HepG2 (cell line): ENCODE measurements at regions not wholly inside any gene's neighbourhood (a gene's known extent, or its start where the extent isn't known, plus 50 kb on each side); places are given as distances from the start of the nearest gene placed in this dataset.

ENCODE experiments used
- EZH2 ChIP-seq: conservative IDR thresholded peaks from 2 replicates; pipeline ENCODE4 v1.6.1; 2012; ENCODE audit warnings: mild to moderate bottlenecking, low read depth, low read length, moderate library complexity
- HDAC1 ChIP-seq: sonication (generic); formaldehyde crosslinking; IDR thresholded peaks from 2 replicates; pipeline ENCODE4 v1.5.1; 2020; ENCODE audit warnings: mild to moderate bottlenecking, missing genetic modification reagents
- HIVEP1 ChIP-seq: sonication (generic); formaldehyde crosslinking; IDR thresholded peaks from 2 replicates; pipeline ENCODE4 v1.4.0; 2020; ENCODE audit warnings: mild to moderate bottlenecking, missing genetic modification reagents
- KDM1A ChIP-seq: IDR thresholded peaks from 2 replicates; pipeline ENCODE4 v1.6.1; 2016; ENCODE audit warnings: missing compliant biosample characterization
- TF ChIP-seq, protein P1 (sequence below): sonication (generic); formaldehyde crosslinking; IDR thresholded peaks from 2 replicates; pipeline ENCODE4 v1.4.0; 2020; ENCODE audit warnings: missing genetic modification reagents, borderline replicate concordance
- TF ChIP-seq, protein P2 (sequence below): sonication (generic); formaldehyde crosslinking; IDR thresholded peaks from 2 replicates; pipeline ENCODE4 v1.5.0; 2020; ENCODE audit warnings: mild to moderate bottlenecking, missing genetic modification reagents, moderate library complexity

- TF ChIP-seq, protein P1, sequence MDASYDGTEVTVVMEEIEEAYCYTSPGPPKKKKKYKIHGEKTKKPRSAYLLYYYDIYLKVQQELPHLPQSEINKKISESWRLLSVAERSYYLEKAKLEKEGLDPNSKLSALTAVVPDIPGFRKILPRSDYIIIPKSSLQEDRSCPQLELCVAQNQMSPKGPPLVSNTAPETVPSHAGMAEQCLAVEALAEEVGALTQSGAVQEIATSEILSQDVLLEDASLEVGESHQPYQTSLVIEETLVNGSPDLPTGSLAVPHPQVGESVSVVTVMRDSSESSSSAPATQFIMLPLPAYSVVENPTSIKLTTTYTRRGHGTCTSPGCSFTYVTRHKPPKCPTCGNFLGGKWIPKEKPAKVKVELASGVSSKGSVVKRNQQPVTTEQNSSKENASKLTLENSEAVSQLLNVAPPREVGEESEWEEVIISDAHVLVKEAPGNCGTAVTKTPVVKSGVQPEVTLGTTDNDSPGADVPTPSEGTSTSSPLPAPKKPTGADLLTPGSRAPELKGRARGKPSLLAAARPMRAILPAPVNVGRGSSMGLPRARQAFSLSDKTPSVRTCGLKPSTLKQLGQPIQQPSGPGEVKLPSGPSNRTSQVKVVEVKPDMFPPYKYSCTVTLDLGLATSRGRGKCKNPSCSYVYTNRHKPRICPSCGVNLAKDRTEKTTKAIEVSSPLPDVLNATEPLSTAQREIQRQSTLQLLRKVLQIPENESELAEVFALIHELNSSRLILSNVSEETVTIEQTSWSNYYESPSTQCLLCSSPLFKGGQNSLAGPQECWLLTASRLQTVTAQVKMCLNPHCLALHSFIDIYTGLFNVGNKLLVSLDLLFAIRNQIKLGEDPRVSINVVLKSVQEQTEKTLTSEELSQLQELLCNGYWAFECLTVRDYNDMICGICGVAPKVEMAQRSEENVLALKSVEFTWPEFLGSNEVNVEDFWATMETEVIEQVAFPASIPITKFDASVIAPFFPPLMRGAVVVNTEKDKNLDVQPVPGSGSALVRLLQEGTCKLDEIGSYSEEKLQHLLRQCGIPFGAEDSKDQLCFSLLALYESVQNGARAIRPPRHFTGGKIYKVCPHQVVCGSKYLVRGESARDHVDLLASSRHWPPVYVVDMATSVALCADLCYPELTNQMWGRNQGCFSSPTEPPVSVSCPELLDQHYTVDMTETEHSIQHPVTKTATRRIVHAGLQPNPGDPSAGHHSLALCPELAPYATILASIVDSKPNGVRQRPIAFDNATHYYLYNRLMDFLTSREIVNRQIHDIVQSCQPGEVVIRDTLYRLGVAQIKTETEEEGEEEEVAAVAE (CRISPR knock-in tag), result no peak
- TF ChIP-seq HIVEP1 (CRISPR knock-in tag), result no peak
- no peak for TF ChIP-seq HDAC1
- TF ChIP-seq, protein P2, sequence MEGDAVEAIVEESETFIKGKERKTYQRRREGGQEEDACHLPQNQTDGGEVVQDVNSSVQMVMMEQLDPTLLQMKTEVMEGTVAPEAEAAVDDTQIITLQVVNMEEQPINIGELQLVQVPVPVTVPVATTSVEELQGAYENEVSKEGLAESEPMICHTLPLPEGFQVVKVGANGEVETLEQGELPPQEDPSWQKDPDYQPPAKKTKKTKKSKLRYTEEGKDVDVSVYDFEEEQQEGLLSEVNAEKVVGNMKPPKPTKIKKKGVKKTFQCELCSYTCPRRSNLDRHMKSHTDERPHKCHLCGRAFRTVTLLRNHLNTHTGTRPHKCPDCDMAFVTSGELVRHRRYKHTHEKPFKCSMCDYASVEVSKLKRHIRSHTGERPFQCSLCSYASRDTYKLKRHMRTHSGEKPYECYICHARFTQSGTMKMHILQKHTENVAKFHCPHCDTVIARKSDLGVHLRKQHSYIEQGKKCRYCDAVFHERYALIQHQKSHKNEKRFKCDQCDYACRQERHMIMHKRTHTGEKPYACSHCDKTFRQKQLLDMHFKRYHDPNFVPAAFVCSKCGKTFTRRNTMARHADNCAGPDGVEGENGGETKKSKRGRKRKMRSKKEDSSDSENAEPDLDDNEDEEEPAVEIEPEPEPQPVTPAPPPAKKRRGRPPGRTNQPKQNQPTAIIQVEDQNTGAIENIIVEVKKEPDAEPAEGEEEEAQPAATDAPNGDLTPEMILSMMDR (CRISPR knock-in tag), result no peak
- TF ChIP-seq EZH2, result no peak
- no peak for TF ChIP-seq KDM1A
Observed at GRCh38 chr5:3344671-3345070, 251.0 kb upstream of the IRX1 start.
